Activated naive CD4-positive, alpha-beta T cell treated with Interleukin-2 at 50 U/mL for 16 hours (primary cell): ENCODE measurements at regions not wholly inside any gene's neighbourhood (a gene's known extent, or its start where the extent isn't known, plus 50 kb on each side); places are given as distances from the start of the nearest gene placed in this dataset.

ENCODE experiments used
- DNase-seq: peaks from one replicate; pipeline ENCODE4 v3.0.0-alpha.2; 2020

DNA sequence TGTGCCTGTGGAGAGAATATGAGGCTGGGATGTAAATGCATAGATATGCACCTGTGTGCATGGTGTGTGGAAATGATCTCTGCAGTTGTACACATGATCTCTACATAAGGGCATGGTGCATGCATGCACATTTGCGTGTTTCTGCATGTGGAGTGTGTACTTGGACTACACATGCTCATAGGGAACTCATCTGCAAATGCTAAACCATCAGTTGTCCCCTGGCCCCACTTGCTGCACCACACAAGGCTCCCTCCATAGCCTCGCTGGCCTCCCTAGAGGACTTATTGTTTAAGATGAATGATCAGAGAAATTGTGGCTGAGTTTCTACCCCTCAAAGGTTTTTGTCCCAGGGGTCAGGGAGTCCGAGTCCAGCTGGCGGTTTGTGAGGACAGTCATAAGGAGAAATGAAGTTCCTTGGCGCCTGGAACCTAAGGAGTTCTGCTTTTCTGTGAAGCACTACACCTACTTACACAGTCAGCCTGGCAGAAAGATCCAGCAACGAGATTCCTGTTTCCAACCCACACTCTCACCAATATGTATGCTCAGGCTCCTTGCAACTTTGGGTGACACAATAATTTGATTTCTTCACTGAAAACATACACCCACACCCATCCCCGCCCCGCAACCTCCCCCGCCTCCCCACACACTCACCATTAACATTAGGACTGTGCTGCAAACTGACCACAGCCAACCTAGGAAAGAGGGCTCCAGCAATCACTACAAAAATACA lies 79.9 kb upstream of the CPEB4 start:
- DNase-seq, result no peak

GRCh38 chr5:173809014-173809413 lies 79.1 kb upstream of the CPEB4 start:
- DNase-seq, result no peak

DNA sequence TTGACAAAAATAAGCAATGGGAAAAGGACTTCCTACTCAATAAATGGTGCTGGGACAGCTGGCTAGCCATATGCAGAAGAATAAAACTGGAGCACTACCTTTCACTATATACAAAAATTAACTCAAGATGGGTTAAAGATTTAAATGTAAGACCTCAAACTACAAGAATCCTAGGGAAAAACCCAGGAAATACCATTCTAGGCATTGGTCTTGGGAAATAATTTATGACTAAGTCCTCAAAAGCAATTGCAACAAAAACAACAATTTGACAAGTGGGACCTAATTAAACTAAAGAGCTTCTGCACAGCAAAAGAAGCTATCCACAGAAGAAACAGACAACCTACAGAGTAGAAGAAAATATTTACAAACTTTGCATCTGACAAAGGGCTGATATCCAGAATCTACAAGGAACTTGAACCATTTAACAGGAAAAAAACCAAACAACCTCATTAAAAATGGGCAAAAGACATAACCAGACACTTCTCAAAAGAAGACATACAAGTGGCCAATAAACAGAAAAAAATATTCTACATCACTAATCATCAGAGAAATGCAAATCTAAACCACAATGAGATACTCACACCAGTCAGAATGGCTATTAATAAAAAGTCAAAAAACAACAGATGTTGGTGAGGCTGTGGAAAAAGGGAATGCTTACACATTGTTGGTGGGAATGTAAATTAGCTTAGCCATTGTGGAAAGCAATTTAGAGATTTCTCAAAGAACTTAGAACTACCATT lies 75.2 kb upstream of the CPEB4 start:
- no peak for DNase-seq

GRCh38 chr5:173814053-173814452 lies 74.1 kb upstream of the CPEB4 start:
- DNase-seq, result no peak

GRCh38 chr5:173815571-173815970 lies 72.6 kb upstream of the CPEB4 start:
- DNase-seq, result no peak

DNA sequence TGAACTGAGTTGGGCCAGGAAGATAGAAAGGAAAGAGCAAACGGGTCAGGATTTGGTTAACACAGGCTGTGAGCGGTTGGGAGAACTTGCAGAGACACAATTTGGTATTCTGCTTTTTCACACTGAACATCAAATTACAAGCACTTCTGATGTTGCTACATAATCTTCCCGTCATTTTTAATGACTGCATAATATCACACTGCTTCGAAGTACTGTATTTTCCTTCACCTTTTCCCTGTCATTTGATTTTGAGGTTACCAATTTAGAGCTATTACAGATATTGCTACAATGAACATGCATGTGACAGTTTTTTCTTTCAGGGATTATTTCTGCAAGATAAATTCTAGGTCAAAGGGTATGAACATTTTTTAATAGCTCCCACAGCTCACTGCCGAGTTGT lies 71.4 kb upstream of the CPEB4 start:
- no peak for DNase-seq

DNA sequence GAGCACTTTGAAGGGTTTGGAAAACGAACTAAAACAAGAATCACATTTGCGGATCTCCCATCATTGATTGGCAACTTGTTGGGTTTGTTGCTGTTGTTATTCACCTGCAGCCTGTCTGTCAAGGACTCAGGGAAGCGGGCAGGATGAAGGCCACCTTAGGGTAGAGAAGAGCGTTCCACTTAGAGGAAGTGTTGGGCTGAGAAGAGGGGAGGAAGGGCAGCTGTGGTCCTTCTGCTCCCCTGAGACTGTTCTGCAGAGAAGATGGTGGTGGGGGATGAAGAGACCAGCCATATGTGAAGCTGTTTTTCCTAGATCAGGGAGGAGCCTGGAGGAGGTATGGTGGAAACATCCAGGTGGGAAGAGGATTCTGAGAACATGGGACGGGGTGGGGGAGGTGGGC lies 70.6 kb upstream of the CPEB4 start:
- DNase-seq, result no peak

DNA sequence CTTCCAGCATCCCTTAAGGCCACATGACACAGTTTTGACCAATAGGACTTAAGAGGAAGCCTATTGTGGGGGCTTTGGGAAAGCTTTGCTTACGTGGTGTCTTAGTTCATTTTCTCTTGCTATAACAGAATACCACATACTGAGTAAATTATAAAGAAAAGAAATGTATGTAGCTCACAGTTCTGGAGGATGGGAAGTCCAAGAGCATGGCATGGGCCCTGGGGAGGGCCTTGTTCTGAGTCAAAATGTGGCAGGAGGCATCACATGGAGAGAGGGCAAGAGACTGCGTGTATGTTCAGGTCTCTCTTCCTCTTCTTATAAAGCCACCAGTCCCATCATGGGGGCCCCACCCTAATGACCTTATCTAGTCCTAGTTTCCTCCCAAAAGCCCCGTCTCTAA lies 68.6 kb upstream of the CPEB4 start:
- no peak for DNase-seq

GRCh38 chr5:173823274-173823644 lies 64.9 kb upstream of the CPEB4 start:
- DNase-seq, result no peak

- DNase-seq, result no peak
These were observed 64.2 kb upstream of the CPEB4 start for GRCh38 chr5:173823721-173824567.

GRCh38 chr5:173825215-173825865 lies 62.8 kb upstream of the CPEB4 start:
- no peak for DNase-seq

DNA sequence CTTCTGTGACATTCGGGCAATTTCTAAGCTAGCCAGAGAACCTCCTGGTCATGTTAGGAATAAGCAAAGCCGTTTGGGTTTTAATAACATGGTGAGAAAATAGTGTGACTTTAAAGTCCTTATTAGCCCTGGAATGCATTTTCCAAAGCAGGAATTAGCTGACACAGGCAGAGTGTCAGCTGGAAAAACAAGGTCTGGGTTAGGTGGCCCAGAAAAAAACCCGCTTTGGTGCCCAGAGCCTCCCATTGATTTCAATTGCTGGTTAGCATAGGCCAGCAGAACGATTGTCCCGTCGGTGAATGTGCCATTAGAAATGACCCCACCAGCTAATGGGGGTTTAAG lies 62.1 kb upstream of the CPEB4 start:
- no peak for DNase-seq

DNA sequence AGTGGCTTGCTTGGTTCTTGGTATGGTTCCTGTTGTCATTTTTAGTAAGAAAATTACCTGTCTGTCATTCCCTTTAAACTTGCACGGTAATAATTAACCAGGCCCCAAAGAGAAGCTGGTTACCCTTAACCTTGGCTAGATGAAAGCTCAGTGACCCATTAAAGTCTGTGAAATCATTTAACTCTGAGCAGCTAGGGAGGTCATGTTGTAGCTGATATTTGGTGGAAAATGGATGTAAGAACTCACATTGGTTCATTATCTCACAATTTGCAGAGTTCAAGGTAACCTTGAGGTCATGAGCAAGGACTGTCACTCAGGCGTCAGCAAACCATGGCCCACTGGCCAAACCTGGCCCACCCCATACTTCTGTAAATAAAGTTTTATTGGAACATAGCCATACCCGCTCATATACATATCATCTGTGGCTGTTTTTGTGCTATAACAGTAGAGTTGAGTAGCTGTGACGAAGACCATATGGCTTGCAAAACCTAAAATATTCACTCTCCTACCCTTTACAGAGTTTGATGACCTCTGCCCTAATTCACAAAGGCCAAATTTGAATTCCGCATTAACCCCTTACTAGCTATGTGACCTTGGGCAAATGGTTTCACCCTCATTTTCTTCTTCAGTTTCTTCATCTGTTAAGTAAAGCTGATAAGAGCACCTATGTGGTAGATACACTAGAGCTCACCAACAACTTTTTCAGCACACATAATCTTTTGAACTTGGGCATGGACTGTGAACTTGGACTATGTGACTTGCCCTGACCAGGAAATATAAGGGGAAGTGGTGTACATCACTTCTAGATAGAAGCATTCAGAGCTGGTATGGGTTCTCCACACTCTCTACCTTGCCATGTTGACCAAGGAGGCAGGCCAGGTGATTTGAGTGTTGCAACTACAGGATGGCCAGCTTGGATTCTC lies 61.5 kb upstream of the CPEB4 start:
- DNase-seq, result no peak

DNA sequence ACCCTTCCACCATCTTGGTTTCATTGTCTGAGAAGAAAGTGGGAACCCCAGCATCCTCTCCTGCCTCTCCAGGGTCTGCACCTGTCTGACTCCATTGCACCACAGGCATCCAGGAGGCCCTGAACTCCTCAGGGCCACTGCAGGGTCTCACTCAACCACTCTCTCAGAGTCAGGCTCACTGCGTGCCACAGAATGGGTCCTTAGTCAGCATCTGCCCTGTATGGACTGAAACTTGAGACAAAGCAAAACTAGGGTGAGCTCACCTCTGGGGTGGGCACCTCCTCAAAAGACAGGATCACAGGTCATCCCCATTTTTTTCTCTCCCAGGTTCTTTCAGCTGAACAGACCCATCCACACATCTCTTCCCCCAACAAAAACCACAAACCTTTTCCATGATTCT lies 59.2 kb upstream of the CPEB4 start:
- no peak for DNase-seq

GRCh38 chr5:173829826-173830225 lies 58.3 kb upstream of the CPEB4 start:
- DNase-seq, result no peak

DNA sequence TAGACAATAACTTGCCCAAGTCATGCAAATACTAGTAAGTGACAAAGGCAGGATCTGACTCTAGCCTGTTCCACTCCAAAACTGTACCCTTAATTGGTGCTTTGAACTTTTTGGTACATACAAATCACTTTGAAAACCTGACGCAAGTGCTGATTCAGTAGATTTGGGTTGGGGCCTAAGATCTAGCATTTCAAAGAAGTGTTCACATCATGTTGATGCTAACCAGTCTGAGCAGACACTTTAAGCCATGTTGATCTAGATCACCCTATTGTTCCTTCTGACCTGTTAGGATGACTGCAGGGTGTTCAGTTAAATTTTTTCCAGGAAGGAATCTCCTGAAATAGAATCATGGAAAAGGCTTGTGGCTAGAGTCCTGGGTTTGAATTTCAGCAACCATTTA lies 57.7 kb upstream of the CPEB4 start:
- no peak for DNase-seq

DNA sequence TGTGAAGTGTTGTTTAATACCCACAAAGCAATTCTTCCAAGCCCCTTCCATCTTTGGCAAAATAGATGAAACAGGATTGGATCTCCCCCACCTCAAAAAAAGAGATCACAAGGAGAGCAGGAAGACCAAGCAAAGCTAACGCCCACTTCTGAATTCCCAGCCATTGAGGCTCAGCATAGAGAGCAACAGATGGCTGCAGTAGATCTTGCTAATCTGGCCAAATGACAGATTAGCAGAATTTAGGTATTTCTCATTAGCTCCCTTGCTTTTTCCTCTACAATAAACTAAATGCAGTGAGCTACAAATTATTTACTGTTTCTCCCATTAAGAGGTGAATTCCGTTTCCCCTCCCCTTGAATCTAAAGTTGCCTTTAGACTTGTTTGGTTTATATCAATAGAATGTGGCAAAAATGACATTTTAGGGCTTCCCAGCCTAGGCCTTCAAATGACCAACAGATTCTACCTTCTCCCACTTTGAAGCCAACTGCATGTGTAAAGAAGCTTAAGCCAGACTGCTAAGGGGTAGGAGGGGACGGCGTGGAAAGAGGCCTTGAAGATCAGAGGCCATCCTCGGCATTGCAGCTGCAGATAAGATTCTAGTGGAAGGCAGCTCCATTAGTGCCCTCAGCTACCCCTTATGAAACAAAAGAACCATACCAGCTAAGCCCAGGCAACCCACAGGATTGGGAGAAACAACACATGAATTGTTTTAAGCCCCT lies 56.8 kb upstream of the CPEB4 start:
- no peak for DNase-seq

DNA sequence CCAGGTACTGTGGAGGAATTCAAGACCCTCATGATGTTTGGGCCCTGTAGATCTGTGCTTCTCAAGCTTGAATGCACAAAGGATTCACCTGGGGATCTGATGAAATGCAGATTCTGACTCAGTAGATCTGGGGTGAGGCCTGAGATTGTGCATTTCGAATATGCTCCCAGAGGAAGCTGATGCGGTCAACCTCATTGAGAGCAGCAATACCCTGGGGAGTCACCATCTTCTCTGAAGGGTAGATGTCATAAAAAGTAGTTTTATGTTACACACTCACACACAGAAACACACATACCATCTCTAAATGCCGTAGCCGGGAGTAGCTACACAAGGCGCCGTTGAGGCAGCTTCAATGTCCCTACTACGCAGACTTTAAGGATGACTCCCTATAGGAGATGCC lies 55.8 kb upstream of the CPEB4 start:
- DNase-seq, result no peak

DNA sequence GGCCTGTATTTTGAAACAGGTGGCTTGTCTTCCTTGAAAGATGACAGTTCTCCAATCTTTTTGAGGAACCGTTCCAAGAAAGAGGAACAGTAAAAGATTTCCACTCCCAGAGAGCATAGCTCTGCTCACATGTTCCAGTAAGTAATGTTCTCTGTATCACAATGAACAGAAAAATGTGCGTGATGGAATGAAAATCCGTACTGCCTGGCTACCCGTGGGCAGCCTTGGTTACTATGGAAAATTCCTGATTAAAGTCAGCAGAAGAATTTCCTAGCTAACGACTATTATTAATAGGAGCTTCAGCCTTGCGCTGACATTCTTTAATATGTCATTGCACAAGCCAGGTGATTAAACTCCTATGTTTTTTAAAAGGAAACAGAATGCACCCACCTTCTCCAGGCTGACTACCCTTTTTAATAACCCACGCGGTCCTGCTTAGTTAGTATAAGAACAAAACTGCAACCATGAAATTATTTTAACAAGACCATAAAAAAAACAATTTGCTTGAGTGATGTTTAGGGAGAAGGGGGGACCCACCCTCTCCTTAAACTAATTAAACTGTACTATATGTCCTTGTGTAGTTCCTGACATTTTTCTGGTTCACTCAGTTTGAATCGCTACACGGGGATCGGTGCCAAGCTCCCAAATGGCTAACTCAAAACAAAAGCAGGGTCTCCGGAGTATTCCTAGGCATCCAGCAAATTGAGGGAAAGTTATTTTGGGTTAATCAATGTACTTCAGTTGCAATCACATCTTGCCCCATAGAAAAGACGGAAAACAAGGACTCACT lies 54.8 kb upstream of the CPEB4 start:
- no peak for DNase-seq

DNA sequence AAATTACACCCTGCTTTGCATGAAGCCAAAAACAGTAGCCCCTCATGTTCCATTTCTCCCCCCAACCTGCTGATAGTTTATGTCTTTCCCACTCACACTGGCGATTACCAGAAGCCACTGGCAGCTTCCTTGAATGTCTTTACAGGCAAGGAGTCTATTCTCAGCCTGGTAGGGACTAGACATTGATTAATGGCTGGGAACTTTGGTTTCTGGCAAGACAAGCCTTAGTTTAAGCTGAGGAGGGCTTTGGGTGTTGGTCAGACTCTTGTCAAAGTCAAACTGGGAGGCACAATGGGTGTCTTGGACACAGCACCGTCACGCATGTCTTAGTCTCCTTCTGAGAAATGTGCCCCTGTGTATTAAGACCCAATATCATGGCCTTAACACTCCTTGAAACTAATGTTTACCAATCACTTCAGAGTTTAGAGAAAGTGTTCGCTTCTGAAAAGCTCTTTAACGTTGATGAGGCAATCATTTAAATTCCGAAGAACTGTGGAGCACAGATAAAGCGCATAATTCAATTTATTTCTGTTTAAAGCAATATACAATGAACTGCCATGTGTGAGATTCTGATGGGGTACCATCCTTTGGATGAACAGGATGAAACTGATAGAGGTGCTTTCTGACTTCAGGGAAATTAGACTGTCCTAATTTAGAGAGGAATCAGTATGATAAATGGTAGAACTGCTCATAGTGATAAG lies 53.9 kb upstream of the CPEB4 start:
- no peak for DNase-seq
